Mucosa of descending colon (tissue), 3 donors: ENCODE measurements at regions not wholly inside any gene's neighbourhood (a gene's known extent, or its start where the extent isn't known, plus 50 kb on each side); places are given as distances from the start of the nearest gene placed in this dataset.
"Not testable (repeated sequence)": the region's sequence is repeated elsewhere in the genome, so short reads cannot be mapped to it uniquely, and the experiment has no call there.

Source experiments
- ATAC-seq: fragments of 200-7000 bp; cut with Tn5 transposase; one replicate; pipeline ENCODE4 v1.9.1; 2020; ENCODE audit warnings: mild to moderate bottlenecking, moderate library complexity
- DNase-seq, 3 donors: peaks; one replicate each; pipeline ENCODE4 v3.0.0-alpha.2; 2020
- H3K36me3 ChIP-seq: fragments of 200-600 bp; one replicate; pipeline ENCODE4 v1.8.0; 2021; ENCODE audit warnings: low read depth, mild to moderate bottlenecking
- H3K4me1 ChIP-seq: fragments of 200-600 bp; one replicate; pipeline ENCODE4 v1.8.0; 2021; ENCODE audit warnings: low read depth, mild to moderate bottlenecking
- H3K4me3 ChIP-seq: fragments of 200-600 bp; one replicate; pipeline ENCODE4 v1.8.0; 2021; ENCODE audit warnings: mild to moderate bottlenecking
- H3K9me3 ChIP-seq: fragments of 200-600 bp; one replicate; pipeline ENCODE4 v1.8.0; 2021; ENCODE audit warnings: mild to moderate bottlenecking
- intact Hi-C, 2 donors: fragments of 100-400 bp; cut with DNase I in 1 of 2; cut with micrococcal nuclease in 1 of 2; formaldehyde crosslinking; loops; one replicate each; pipeline versions ENCODE4 v1.11.0 to v1.11.1; 2022; cut with DNase I, micrococcal nuclease
- TF ChIP-seq, protein P1 (sequence below): fragments of 200-600 bp; IDR thresholded peaks from one replicate; pipeline ENCODE4 v1.8.0; 2022; ENCODE audit warnings: antibody characterized with exemption, mild to moderate bottlenecking
- donor health status: DM: no; HTN: no; CAD: no; lungs with moderate emphysema.
- donor health status: DM: no; HTN: no; CAD: no.
- donor health status: DM: no; HTN: yes; CAD: no.

GRCh38 chr6:66265737-66266136, 558.7 kb upstream of the EYS start:
- intact Hi-C loops = no loop called here
- no peaks in the 10 kb centered on the region for H3K4me1 ChIP-seq
- H3K36me3 ChIP-seq = no peaks in the 10 kb centered on the region
- ATAC-seq (no peak), DNase-seq (no peak)
- TF ChIP-seq, protein P1, sequence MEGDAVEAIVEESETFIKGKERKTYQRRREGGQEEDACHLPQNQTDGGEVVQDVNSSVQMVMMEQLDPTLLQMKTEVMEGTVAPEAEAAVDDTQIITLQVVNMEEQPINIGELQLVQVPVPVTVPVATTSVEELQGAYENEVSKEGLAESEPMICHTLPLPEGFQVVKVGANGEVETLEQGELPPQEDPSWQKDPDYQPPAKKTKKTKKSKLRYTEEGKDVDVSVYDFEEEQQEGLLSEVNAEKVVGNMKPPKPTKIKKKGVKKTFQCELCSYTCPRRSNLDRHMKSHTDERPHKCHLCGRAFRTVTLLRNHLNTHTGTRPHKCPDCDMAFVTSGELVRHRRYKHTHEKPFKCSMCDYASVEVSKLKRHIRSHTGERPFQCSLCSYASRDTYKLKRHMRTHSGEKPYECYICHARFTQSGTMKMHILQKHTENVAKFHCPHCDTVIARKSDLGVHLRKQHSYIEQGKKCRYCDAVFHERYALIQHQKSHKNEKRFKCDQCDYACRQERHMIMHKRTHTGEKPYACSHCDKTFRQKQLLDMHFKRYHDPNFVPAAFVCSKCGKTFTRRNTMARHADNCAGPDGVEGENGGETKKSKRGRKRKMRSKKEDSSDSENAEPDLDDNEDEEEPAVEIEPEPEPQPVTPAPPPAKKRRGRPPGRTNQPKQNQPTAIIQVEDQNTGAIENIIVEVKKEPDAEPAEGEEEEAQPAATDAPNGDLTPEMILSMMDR = no peak
- peaks cover 34% of the 10 kb centered on the region for H3K9me3 ChIP-seq
- no peak overlapping the region for H3K4me3 ChIP-seq

DNA sequence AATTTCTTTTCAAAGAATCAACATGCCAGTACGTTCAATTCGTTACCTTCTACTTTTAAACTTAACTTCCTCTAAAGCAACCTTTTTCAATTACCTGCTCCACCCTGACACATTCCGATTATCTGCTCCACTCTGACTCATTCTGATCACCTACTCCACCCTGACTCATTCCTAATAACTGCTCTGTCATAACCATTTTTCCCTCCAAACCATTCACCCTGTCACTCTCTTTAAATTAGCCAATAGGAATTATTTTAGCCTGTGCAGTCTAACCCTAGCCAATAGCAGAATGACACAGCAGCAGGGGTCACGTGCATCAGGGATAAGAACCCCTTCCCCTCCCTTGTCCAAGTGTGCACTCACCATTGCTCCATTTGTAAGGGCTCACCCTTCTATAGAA, 557.4 kb upstream of the EYS start:
- ATAC-seq = no peak
- H3K4me3 ChIP-seq = no peak overlapping the region
- no peak for DNase-seq
- TF ChIP-seq, protein P1 = no peak
- H3K4me1 ChIP-seq = no peaks in the 10 kb centered on the region
- H3K9me3 ChIP-seq = peaks cover 41% of the 10 kb centered on the region
- H3K36me3 ChIP-seq = no peaks in the 10 kb centered on the region
- intact Hi-C loops = no loop called here

GRCh38 chr6:66258731-66259487, 551.9 kb upstream of the EYS start:
- ATAC-seq, H3K4me3 ChIP-seq, intact Hi-C loops, H3K36me3 ChIP-seq, DNase-seq, H3K4me1 ChIP-seq: not testable (repeated sequence)
- H3K9me3 ChIP-seq = peaks cover 64% of the 10 kb centered on the region

- intact Hi-C loops = no loop called here
- H3K36me3 ChIP-seq = no peaks in the 10 kb centered on the region
- no peaks in the 10 kb centered on the region for H3K4me1 ChIP-seq
- TF ChIP-seq, protein P1 = no peak
- no peak overlapping the region for H3K4me3 ChIP-seq
- H3K9me3 ChIP-seq = peaks cover 29% of the 10 kb centered on the region
- no peak for DNase-seq
- no peak for ATAC-seq
Observed at GRCh38 chr6:66245231-66245630, 538.2 kb upstream of the EYS start.

- TF ChIP-seq, protein P1 = no peak
- Histone ChIP-seq H3K36me3 (no peaks in the 10 kb centered on the region), H3K4me1 (no peaks in the 10 kb centered on the region), H3K9me3 (peaks cover 27% of the 10 kb centered on the region), H3K4me3 (no peak overlapping the region)
- intact Hi-C loops = no loop called here
- ATAC-seq (no peak), DNase-seq (no peak)
Observed at GRCh38 chr6:66238851-66239250, 531.8 kb upstream of the EYS start.

- H3K36me3 ChIP-seq = no peaks in the 10 kb centered on the region
- TF ChIP-seq, protein P1 = no peak
- H3K9me3 ChIP-seq = peaks cover 18% of the 10 kb centered on the region
- ATAC-seq (no peak), DNase-seq (no peak)
- no peak overlapping the region for H3K4me3 ChIP-seq
- no peaks in the 10 kb centered on the region for H3K4me1 ChIP-seq
- intact Hi-C loops = no loop called here
Observed at GRCh38 chr6:66232890-66233289, 525.9 kb upstream of the EYS start.
